ENCODE measurements at regions not wholly inside any gene's neighbourhood (a gene's known extent, or its start where the extent isn't known, plus 50 kb on each side); places are given as distances from the start of the nearest gene placed in this dataset.

- no peak for TF ChIP-seq FOXM1 (IDR thresholded peaks at IDR 0.05; ENCODE audit: borderline replicate concordance, low read depth)
- TF ChIP-seq MAX (IDR thresholded peaks at IDR 0.05) = no peak
- no peak for TF ChIP-seq CEBPB (IDR thresholded peaks at IDR 0.05)
- TF ChIP-seq YY1 (IDR thresholded peaks at IDR 0.05; ENCODE audit: low read depth) = no peak
- TF ChIP-seq NFIC (IDR thresholded peaks at IDR 0.05) = no peak
- TF ChIP-seq TCF12 (IDR thresholded peaks at IDR 0.05; ENCODE audit: low read depth) = no peak
- TF ChIP-seq TEAD4 (IDR thresholded peaks at IDR 0.05) = no peak
- no peak for TF ChIP-seq RAD21 (IDR thresholded peaks at IDR 0.05; ENCODE audit: low read depth)
- TF ChIP-seq EP300 (IDR thresholded peaks at IDR 0.05; ENCODE audit: borderline replicate concordance) = no peak
- no peak for TF ChIP-seq CREB1 (IDR thresholded peaks at IDR 0.05; ENCODE audit: low read depth)
- no peak for TF ChIP-seq REST (IDR thresholded peaks at IDR 0.05; ENCODE audit: low read depth)
- no peak for TF ChIP-seq EGR1 (IDR thresholded peaks at IDR 0.05)
- no peak for TF ChIP-seq USF1 (IDR thresholded peaks at IDR 0.05)
- TF ChIP-seq ZBTB7A (IDR thresholded peaks at IDR 0.05; ENCODE audit: low read depth) = no peak
Observed at GRCh38 chr16:60905811-60906210, 1130.4 kb downstream of the CDH8 start.
